ENCODE measurements at regions not wholly inside any gene's neighbourhood (a gene's known extent, or its start where the extent isn't known, plus 50 kb on each side); places are given as distances from the start of the nearest gene placed in this dataset.

DNA sequence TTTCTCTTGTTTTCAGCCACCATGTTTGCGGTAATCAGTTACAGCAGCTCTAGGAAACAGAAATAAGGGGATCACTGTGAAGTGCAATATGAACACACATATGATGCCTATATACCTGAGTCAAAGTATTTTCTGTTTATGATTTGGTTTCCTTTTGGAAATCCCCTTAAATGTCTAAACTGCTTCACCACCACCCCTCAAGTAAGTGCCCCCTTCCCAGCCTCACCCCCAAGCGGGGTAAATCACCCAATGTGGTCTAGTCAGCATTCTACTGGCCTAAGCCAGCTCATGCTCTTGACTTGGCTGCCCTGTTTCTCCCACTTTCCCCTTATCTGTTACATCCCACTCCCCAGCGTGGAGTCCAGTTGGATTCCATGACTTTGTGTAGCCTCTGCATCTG lies 176.5 kb downstream of the QDPR start:
- TF ChIP-seq, protein P1, sequence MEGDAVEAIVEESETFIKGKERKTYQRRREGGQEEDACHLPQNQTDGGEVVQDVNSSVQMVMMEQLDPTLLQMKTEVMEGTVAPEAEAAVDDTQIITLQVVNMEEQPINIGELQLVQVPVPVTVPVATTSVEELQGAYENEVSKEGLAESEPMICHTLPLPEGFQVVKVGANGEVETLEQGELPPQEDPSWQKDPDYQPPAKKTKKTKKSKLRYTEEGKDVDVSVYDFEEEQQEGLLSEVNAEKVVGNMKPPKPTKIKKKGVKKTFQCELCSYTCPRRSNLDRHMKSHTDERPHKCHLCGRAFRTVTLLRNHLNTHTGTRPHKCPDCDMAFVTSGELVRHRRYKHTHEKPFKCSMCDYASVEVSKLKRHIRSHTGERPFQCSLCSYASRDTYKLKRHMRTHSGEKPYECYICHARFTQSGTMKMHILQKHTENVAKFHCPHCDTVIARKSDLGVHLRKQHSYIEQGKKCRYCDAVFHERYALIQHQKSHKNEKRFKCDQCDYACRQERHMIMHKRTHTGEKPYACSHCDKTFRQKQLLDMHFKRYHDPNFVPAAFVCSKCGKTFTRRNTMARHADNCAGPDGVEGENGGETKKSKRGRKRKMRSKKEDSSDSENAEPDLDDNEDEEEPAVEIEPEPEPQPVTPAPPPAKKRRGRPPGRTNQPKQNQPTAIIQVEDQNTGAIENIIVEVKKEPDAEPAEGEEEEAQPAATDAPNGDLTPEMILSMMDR (conservative IDR thresholded peaks at IDR 0.05; ENCODE audit: low read depth, low read length), result no peak
- no peak for TF ChIP-seq EZH2 (IDR thresholded peaks at IDR 0.05; ENCODE audit: borderline replicate concordance, low read depth, low read length, poor library complexity, severe bottlenecking)
